Spleen (tissue), 7 donors: ENCODE measurements at regions not wholly inside any gene's neighbourhood (a gene's known extent, or its start where the extent isn't known, plus 50 kb on each side); places are given as distances from the start of the nearest gene placed in this dataset.

Experiments used
- CTCF ChIP-seq, 11 experiments: fragments of 200-600 bp in 7 of 11; fragments of 450-650 bp in 4 of 11; sonication (generic) in 4 of 11; IDR thresholded peaks in 8 of 11; conservative IDR thresholded peaks in 3 of 11; 1 replicate in 7 of 11; 2 replicates in 4 of 11; pipeline versions ENCODE4 v1.4.0 to v1.8.0; 2016 to 2021; ENCODE audit warnings: antibody characterized with exemption in 11 of 11, inconsistent platforms in 4 of 11, mild to moderate bottlenecking in 1 of 11
- POLR2A ChIP-seq, 3 donors: fragments of 450-650 bp; IDR thresholded peaks; one replicate each; pipeline ENCODE4 v1.5.1; 2017; ENCODE audit warnings: antibody characterized with exemption in 3 of 3, mild to moderate bottlenecking in 1 of 3
- POLR2AphosphoS5 ChIP-seq, 3 donors: sonication (generic); formaldehyde crosslinking; IDR thresholded peaks; one replicate each; pipeline ENCODE4 v1.5.1; 2017; ENCODE audit warnings: antibody characterized with exemption in 3 of 3
- donor health status: DM: no; HTN: no; CAD: no; lungs with moderate emphysema.
- donor health status: DM: no; HTN: no; CAD: no.
- donor health status: DM: no; HTN: no; CAD: no.

- no peak for TF ChIP-seq POLR2A (IDR thresholded peaks at IDR 0.05)
- TF ChIP-seq CTCF (IDR thresholded peaks at IDR 0.05 in 8 of 11, conservative IDR thresholded peaks at IDR 0.05 in 3 of 11), result no peak
- no peak for TF ChIP-seq POLR2AphosphoS5 (IDR thresholded peaks at IDR 0.05)
Measured at GRCh38 chr11:134725211-134725610, 313.2 kb upstream of the B3GAT1 start.
